ENCODE measurements at regions not wholly inside any gene's neighbourhood (a gene's known extent, or its start where the extent isn't known, plus 50 kb on each side); places are given as distances from the start of the nearest gene placed in this dataset.
"Not testable (repeated sequence)": the region's sequence is repeated elsewhere in the genome, so short reads cannot be mapped to it uniquely, and the experiment has no call there.

DNA sequence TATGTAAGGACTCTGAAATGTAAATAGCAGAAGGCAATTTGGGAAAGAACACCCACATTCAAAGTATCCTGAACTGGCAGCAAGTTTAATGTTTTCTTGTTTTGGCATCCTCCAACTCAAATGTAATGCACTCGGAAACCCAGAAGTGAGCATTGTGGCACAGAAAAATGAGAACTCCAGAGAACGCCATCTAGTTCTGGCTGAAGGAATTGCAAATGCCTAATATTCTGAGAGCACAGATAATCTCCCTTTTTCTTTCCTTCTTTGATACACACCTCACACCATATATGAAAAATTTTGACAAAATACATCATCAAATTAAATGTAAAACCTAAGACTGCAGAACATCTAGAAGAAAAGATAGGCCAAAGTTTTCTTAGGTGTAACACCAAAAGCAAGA is 52.1 kb downstream of the PWWP3B start:
- DNase-seq = no peak

DNA sequence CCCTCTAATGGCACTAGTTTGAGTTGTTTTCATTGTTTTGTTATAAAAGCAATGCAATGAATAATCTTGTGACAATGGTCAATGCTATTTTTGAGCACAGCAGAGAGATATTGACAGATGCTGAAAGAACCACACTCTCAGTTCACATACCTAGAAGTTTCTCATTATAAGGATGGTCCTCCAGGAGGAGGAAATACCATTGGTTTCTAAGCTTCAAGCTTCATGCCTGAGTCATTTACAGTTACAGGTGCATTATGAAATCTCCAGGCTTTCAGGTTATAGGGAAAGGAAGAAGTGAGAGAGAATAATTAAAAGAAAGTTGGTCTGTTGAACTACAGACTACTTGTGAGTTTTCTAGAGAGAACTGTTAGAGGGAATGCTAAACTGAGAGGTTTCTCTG is 75.3 kb downstream of the PWWP3B start:
- no peak for DNase-seq

DNA sequence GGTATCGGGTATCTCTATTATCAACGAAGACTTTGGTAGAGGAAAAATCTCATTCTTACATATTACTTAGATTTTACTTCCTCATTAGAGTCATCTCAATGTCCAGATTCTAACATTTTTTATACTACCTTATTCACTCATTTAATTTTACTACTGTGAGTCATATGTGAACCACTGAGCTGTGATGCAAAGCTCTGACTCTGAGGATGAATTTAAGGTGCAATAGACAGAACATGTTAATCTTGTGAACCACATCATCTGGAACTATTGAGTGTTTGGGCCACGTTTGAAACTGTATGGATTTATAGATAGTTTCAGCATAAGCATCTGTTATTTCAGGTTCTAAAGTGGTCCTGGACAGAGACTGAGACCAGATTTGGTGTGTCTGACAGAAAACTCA is 78.4 kb downstream of the PWWP3B start:
- no peak for DNase-seq

DNA sequence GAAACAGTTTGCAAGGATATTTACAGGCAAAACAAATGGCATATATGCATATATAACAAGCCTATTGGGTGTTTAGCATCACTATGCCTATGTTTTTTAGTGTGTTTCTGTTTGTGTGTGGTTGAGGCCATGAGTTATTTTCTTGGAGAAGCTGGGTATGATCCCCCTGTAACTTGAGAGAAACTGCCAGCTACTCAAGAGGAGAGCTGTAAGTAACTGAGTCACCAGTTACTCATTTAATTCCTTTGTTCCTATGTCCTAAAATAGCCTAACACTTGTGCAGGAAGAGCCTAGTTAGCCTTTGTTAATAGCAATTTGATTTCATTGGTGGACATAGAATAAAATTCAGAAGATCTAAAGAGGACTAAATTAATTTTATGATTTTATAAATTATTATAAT is 79.1 kb downstream of the PWWP3B start:
- DNase-seq = no peak

DNA sequence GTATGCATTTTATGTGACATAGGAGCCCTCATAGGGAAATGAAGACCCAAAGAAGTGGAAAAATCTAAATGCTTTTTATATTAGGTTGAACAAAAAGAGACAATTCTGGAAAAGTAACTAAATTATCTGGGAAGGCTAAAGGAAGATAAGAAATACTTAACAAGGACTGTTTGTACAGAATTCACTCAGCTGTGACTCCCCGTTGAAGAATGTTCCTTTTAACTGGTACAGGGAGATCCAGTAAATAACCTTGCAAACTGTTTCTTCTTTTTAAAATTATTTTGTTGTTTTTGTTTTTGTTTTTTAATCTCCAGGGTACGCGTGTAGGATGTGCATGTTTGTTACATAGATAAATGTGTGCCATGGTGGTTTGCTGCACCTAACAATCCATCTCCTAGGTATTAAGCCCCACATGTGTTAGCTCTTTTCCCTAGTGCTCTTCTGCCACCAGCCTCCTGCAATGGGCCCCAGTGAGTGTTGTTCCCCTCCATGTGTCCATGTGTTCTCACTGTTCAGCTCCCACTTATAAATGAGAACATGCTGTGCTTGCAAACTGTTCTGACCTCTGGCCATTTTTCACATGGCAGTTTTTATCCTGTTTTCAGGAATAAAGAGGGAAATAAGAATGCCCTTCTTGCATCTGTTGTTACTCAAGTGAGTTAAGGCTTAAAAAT is 81.7 kb downstream of the PWWP3B start:
- no peak for DNase-seq

DNA sequence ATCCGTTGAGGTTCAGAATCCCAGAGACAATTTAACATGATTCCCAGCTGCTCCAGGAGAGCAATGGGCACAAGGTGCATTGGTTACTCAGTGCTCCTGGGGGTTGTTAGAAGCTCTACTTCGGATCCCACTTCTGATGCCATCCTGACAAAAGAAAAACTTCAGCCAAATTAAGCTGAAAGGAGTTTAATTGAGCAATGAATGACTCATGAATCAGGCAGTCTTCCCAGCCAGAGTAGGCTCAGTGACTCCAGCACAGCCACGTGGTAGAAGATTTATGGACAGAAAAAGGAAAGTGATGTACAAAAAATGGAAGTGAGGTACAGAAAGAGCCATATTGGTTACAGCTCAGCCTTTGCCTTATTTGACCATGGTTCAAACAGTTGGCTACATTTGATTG is 95.7 kb downstream of the PWWP3B start:
- no peak for DNase-seq

DNA sequence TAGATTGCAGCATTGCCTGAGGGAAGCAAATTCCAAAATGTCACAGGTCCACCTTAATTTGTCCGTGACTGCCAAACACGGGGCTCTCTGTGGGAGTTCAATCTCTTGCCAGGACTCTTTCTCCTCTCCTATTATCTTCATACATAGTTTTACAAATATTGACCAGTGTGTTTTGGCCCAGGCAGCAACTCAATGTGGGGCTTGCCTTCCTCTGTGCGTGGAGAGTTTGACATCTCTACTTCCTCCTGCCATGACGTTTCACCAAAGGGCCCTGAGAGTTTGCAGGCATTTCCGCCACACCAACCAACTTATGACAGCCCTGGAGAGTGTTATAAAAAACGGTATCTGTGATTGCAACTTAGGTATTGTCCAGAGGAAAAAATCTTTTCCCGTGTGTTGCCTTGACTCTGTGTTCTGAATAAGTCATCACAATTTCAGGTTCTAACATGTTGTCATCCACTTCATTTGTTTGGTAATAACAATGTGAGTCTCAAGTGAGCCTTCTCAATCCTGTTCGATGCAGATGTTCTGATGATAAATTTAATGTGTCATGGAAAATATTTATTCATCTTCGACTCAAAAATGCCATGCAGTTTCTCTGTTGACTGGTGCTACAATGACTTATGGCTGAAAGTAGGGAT is 106.0 kb downstream of the PWWP3B start:
- DNase-seq = not testable (repeated sequence)

DNA sequence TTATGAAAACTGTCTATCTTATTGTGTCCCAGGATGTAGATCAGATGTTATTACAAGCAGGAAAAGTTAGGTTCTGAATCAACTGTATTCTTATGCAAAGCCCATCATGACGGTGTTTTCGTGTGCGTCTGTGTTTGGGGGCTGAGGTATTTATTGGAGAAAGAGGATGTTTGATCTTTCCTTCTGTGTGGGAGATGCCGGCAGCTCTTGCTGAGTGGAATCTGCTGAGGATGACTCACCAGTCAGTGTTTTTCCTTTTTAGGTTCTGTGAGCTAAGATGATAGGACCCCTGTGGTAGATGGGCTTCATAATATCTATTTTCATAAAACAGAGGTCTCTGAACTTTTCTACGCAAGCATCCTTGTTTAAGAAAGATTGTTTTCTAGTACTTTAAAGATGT is 107.1 kb downstream of the PWWP3B start:
- DNase-seq = not testable (repeated sequence)

DNA sequence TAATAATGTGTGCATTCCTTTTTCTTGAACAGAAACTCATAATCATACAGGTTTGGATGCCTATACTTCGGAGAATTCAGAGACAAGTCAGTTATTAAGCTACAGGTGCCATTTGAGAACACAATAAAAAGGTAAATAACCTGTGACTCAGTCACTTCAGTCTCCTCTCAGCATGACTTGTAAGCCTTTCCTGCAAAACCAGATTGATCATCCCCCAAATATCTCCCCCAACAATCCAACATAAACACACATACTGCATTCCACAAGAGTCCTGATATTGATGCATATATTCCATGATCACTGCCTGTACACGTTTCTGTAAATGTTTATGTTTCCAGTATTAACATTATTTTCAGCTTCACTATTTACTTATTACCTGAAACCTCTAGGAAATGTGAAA is 110.8 kb downstream of the PWWP3B start:
- no peak for DNase-seq

DNA sequence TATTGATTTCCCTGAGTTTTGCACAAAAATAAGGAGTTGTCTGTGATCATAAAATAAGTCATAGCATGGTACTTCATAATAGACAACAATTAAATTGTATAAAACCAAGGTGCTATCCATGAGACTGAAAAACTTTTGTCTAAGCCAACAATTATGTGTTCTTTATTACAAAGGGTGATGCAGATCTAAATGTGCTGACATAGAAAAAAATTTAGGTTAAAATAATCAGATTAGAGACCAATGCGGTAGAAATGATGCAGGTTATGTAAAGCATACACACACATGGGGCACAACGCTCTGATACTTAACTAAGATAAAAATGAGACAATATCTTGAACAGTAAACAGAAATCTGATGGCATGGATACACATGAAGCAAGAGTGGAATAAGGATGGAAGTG is 113.3 kb downstream of the PWWP3B start:
- DNase-seq = no peak

DNA sequence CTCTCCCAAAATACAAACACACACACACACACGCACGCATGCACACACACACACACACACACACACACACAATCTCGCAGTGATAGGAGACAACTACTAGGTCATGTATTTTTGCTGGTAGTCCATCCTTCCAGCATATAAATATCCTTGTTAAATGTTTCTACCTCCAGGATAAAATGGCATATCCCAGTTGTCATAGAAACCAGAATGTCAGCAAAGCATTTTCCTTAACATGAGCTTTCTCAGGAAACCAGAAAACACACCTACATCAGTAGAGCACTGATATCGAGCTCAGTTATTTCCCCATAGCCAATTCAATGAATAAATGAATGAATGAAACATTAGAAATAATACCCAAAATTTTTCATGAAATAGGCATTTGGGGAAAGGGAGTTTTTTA is 115.7 kb downstream of the PWWP3B start:
- DNase-seq = no peak

DNA sequence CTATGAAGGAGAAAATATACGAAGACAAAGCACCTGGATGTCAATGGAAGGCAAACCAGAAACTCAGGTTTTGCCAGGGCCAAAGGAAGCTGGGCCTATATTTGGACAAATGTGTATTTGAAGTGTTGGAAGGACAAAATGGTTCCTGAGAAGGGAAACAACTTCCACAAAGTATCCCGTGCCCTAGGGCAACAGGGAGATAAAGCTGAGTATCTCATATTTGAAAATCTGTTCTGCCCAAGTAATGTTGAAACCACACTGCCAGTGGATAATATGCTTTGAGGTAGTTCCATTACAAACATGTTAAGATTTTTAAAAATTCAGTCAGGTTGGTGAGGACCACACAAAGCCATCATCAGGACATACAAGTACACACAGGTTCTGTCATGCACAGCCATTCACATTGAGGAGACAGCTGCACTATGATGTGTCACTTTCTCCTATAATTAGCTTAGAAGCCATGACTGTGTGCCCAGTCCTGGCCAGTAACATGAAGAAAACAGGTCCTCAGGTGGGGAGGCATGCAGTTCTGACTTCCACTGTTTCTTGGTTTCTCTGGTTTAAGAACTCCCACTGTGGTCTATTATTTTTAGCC is 116.4 kb downstream of the PWWP3B start:
- DNase-seq = no peak

DNA sequence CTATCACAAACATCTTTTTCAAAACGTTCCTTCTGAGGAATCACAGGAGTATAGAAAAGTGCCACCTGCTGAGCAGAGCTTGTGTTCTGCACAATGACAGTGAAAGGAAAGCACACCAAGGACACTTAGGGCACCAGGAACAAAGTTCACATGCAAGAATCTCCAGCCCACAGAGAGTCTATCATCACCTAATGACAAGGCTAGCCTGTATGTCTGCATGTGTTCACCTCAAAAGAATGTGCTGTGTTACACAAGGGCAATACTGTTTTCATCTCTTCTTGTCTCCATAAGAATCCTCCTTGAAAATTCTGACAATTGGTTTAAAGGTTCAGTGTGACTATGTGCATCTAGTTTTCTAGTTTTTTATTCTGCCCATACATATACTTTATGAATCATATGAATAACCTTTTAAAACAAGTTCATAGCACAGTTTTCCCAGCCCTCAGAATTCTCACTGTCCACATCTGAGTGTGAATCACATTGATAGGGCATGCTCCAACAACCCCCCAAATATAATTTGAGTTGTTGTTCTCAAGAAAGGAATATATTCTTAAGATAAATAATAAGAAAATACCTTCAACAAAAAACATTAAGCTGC is 118.0 kb downstream of the PWWP3B start:
- DNase-seq = no peak

DNA sequence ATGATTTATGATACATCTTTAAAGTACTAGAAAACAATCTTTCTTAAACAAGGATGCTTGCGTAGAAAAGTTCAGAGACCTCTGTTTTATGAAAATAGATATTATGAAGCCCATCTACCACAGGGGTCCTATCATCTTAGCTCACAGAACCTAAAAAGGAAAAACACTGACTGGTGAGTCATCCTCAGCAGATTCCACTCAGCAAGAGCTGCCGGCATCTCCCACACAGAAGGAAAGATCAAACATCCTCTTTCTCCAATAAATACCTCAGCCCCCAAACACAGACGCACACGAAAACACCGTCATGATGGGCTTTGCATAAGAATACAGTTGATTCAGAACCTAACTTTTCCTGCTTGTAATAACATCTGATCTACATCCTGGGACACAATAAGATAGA is 122.7 kb downstream of the PWWP3B start:
- DNase-seq = not testable (repeated sequence)

DNA sequence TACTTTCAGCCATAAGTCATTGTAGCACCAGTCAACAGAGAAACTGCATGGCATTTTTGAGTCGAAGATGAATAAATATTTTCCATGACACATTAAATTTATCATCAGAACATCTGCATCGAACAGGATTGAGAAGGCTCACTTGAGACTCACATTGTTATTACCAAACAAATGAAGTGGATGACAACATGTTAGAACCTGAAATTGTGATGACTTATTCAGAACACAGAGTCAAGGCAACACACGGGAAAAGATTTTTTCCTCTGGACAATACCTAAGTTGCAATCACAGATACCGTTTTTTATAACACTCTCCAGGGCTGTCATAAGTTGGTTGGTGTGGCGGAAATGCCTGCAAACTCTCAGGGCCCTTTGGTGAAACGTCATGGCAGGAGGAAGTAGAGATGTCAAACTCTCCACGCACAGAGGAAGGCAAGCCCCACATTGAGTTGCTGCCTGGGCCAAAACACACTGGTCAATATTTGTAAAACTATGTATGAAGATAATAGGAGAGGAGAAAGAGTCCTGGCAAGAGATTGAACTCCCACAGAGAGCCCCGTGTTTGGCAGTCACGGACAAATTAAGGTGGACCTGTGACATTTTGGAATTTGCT is 123.8 kb downstream of the PWWP3B start:
- DNase-seq = not testable (repeated sequence)

DNA sequence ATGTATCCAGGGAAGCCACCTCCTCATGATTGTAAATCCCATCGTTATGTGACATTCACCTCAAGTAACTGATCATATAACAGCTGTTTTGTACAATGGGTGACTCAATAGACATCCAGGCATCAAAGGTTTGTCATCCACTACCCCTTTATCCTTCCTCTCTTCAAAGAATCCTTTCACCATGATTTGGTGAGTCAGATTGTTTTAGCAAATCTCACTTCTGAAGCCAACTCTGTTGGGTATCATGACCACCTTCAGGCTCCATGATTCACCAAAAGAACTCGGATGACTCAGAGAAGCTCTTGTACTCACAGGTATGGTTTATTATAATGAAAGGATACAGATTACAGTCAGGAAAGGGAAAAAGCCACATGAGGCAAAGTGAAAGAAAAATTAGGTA is 132.1 kb downstream of the PWWP3B start:
- DNase-seq = no peak

DNA sequence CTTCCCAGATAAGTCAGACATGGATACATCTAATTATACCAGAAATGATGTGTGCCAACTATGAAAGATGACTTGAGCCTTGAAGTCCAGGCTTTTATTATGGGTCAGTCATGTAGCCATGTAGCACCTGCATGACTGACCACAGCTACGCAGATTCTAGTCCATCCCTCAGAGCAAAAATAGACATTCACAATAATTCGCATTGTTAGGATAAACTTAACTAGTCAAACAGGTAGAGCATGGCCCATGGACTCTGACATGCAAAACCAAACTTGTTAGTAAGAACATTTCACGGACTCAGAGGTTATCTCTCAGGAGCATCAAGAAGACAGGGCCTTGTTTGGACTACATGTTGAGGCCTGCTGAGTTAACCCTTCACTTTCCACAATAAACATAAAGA is 132.6 kb downstream of the PWWP3B start:
- no peak for DNase-seq

DNA sequence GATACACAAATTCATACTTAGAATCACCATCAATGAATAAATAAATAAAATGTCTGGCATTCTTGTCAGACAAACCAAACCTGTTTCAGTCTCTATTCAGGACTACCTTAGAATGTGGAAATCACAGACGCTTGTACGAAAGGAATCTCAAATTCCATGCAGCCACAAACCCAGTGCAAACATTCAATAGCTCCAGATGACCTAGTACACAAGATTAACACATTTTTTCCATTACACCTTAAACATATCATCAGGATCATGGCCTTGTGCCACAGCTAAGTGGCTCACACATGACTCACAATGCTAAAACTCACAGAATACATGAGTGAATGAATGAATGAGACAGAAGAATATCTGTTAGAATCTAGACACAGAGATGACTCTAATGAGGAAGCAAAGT is 134.2 kb downstream of the PWWP3B start:
- no peak for DNase-seq

DNA sequence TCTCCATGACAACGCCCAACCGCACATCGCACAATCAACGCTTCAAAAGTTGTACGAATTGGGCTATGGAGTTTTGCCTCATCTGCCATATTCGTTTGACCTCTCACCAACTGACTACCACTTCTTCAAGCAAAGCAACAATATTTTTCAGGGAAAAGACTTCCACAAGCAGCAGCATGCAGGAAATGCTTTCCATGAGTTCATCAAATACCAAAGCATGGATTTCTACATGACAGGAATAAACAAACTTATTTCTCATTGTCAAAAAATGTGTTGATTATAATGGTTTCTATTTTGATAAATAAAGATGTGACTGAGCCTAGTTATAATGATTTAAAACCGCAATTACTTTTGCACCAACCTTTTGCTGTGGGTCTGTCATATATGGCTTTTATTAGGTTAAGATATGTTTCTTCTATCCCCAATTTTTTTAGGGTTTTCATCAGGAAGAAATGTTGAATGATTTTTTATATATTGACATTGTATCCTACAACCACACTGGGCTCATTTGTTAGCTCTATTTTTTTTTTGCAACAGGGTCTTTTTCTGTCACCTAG is 138.4 kb downstream of the PWWP3B start:
- DNase-seq = no peak

DNA sequence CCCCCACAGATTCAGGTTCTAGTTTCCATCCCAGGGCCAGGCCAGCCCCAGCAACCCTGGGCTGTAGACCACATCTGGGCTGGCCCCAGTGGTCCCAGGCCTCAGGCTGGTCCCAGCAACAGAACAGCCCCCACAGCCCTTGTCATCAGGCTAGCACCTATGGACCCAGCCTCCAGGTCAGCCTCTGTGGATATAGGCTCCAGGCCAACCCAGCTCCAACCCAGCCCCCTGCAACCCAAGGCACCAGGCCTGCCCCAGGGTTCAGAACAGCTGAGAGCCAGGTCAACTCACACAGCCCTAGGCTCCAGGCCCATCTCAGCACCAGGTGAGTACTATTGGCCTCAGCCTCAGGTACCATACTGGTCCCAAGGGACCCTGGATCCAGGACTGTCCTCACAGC is 155.3 kb downstream of the PWWP3B start:
- DNase-seq = no peak

DNA sequence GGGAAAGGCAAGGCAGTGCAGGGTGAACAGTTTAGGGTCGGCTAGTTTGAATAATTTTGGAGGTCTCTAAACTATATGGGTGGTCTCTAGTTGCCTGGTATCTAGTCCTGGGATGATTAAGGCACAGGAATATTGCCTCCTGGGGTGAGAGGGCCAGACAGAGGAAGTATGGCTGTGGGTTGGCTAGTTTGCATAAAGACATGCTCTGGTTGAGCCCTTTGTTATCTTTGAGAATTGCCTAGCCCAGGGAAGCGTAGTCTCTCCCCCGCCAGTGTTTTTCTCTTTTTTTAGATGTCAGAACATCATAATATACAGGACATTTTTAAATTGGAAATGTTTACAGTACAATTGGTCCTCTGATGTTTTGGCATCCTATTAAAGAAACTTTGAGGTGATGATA is 163.5 kb downstream of the PWWP3B start:
- DNase-seq = no peak

DNA sequence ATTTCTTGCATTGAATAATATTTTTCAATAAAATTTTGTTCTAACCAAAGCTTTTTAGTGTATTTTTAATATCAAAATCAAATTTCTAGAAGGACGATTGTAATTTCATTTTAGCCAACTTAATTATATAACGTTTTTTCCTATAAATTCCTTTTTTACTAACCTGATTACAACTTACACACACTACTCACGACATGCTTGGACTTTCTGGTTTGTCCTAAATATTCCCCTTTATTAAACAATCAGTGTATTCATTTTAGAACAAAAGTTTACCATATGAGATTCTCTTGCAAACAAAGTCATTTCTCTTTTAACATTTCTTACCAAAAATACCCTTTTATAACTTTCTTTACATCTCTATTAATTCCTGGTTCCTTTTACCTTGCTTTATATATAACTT is 173.7 kb downstream of the PWWP3B start:
- no peak for DNase-seq

DNA sequence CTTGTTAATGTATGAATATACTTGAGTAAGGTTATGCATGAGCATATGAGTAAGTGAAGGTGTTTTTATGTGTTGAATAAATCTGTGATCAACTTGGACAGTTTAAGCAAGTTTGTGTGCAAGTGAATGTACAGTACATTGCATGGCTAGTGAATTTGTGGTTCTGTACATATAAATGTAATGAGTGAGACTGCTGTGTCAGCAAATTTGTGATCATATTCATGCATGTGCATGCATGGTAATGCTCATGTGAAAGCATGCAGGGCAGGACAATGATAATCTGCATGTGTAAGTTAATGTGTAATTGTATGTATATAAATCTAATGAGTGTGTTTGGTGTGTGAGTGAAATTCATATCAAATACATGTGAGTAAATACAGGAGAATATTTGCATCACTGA is 188.5 kb downstream of the PWWP3B start:
- DNase-seq = no peak

DNA sequence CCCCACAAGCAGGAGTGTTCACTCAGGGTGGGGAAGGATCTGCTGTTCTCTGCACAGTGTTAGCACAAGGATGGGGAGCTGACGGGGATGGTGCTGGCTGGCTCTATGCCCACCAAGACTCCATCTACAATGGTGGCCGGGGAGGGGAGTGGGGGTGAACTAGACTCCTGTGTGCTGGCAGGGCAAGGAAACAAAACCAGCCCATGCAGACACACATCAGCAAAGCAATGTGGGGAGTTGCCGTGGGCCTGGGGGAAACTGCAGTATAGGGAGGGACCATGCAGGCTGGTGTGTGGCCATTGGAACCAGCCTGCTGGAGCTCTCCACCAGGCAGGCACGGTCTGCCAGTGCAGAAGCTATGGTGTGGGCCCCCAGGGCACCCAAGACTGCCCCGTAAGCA is 195.1 kb downstream of the PWWP3B start:
- no peak for DNase-seq
